Nephron (organoid): ENCODE measurements at regions not wholly inside any gene's neighbourhood (a gene's known extent, or its start where the extent isn't known, plus 50 kb on each side); places are given as distances from the start of the nearest gene placed in this dataset.

ENCODE experiments used
- H3K27ac Mint-ChIP-seq, 3 experiments: 2 replicates each; pipeline ENCODE4 v1.8.0; 2020; ENCODE audit warnings: mixed read lengths in 3 of 3, mild to moderate bottlenecking in 2 of 3, moderate library complexity in 1 of 3
- H3K27me3 Mint-ChIP-seq: 2 replicates; pipeline ENCODE4 v1.8.0; 2021; ENCODE audit warnings: low read depth, mild to moderate bottlenecking, moderate library complexity, mixed read lengths
- H3K36me3 Mint-ChIP-seq: 2 replicates; pipeline ENCODE4 v1.8.0; 2020; ENCODE audit warnings: low read depth, mixed read lengths
- H3K4me1 Mint-ChIP-seq: 2 replicates; pipeline ENCODE4 v1.8.0; 2020; ENCODE audit warnings: mixed read lengths
- H3K4me3 Mint-ChIP-seq, 3 experiments: 2 replicates each; pipeline ENCODE4 v1.8.0; 2020; ENCODE audit warnings: mild to moderate bottlenecking in 3 of 3, mixed read lengths in 3 of 3, moderate library complexity in 2 of 3
- H3K9me3 Mint-ChIP-seq: 2 replicates; pipeline ENCODE4 v1.8.0; 2020; ENCODE audit warnings: mixed read lengths
- TF ChIP-seq, protein P1 (sequence below), 3 experiments: fragments of 200-600 bp; sonication (generic); IDR thresholded peaks; one replicate each; pipeline ENCODE4 v1.5.0; 2021; ENCODE audit warnings: antibody characterized with exemption in 3 of 3; ENCODE audit not compliant: unreplicated experiment in 3 of 3

DNA sequence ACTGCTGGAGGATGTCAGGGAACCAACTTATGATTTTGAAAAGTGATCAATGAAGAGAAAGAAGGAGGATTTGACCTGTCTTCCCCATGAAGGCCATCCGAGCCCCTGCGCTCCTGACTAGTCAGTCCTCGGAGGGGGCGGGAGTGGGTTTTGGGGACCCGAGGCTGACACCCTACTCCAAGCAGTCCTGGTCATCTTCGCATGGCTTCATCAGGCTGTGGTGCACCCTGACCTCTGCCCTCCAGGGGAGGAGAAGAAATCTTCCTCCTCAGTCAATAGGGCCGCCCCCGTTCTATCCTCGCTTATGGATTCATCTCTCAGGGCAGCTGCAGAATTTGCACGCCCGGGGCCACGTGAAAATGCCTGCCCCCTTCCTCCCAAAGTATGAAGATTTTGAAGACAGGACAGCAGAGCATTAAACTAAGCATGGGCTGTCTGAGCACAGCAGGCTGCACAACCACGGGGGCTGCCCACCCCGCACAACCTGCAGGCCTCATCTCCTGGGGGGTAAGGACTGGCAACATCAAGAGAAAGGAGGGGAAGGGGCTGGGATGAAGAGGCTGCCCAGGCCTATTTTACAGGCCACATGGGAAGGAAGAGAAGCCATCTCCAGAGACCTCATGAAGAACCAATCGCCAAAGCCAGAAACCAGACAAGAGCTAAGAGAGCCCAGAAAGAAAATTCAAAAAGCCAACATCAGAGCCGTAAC lies 138.1 kb upstream of the PHACTR3 start:
- no peak overlapping the region for H3K27ac Mint-ChIP-seq
- H3K9me3 Mint-ChIP-seq = no peaks in the 10 kb centered on the region
- peaks cover 16% of the 10 kb centered on the region for H3K27me3 Mint-ChIP-seq
- H3K36me3 Mint-ChIP-seq = no peaks in the 10 kb centered on the region
- TF ChIP-seq, protein P1, sequence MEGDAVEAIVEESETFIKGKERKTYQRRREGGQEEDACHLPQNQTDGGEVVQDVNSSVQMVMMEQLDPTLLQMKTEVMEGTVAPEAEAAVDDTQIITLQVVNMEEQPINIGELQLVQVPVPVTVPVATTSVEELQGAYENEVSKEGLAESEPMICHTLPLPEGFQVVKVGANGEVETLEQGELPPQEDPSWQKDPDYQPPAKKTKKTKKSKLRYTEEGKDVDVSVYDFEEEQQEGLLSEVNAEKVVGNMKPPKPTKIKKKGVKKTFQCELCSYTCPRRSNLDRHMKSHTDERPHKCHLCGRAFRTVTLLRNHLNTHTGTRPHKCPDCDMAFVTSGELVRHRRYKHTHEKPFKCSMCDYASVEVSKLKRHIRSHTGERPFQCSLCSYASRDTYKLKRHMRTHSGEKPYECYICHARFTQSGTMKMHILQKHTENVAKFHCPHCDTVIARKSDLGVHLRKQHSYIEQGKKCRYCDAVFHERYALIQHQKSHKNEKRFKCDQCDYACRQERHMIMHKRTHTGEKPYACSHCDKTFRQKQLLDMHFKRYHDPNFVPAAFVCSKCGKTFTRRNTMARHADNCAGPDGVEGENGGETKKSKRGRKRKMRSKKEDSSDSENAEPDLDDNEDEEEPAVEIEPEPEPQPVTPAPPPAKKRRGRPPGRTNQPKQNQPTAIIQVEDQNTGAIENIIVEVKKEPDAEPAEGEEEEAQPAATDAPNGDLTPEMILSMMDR (IDR thresholded peaks at IDR 0.05; ENCODE audit: unreplicated experiment in 3 of 3) = no peak
- H3K4me1 Mint-ChIP-seq = no peaks in the 10 kb centered on the region
- no peak overlapping the region for H3K4me3 Mint-ChIP-seq

DNA sequence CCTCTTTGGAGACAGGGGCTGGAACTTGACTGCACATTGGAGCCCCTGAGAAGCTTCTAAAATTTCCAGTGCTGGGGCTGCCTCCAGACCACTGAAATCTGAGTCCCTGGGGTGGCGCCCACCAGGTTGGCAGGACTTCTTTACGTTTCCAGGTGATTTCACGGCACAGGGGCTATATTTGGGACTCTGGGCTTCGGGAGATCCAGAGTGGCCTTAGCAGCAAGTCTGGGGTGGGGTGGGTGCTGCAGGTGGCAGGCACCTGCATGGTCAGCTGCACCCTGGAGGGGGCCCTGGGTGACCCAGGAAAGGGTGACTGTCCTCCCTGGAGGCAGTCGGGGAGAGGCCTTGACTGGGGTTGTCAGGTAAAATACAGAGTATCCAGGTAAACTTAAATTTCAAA lies 135.5 kb upstream of the PHACTR3 start:
- Mint-ChIP-seq H3K9me3 (peaks cover 4% of the 10 kb centered on the region), H3K27ac (no peak overlapping the region), H3K27me3 (peaks cover 20% of the 10 kb centered on the region), H3K4me3 (no peak overlapping the region), H3K36me3 (no peaks in the 10 kb centered on the region), H3K4me1 (no peaks in the 10 kb centered on the region)
- TF ChIP-seq, protein P1 (IDR thresholded peaks at IDR 0.05; ENCODE audit: unreplicated experiment in 3 of 3) = no peak

DNA sequence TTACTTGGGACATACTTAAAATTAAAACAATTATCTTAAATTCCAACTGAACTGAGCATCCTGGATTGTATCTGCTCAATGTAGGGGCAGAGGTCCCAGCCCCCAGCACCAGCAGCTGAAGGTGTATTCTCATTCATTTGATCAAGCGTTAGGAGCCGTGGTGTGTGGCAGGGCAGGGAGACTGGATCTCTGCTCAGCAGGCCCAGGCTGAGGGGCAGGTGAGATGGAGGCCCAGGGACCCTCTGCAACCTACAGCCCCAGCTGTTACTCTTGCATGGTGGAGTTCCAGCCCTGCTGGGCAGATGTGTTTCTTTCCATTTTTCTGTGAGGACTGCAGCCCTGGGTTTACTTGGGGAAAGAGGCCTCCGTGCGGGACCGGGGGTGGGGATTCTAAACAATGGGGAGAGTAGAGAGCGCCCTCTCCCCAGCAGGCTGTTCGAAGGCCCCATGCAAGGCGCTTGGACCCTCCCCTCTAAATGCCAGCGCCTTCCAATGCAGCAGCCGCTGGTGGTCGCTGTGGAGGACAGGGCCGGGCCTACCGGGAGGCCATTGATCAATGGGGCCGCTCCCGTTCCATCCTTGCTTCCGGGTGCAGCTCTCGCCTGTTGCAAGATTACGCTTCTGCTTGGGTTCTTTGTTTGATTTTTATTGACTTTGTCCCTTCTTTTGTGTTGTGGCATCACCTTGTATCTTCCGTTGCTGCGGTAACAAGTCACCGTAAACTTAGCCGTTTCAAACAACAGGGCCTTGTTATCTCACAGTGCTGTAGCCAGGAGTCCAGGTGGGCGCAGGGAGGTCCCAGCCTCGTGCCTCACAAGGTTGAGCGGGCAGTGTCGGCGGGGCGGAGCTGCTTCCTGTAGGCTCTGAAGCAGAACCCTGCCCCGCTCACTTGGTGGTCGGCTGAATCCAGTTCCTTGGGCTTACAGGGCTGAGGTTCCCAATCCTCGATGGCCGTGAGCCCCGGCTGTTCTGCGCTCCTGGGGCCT lies 134.8 kb upstream of the PHACTR3 start:
- TF ChIP-seq, protein P1 (IDR thresholded peaks at IDR 0.05; ENCODE audit: unreplicated experiment in 3 of 3) = no peak
- Mint-ChIP-seq H3K4me1 (no peaks in the 10 kb centered on the region), H3K36me3 (no peaks in the 10 kb centered on the region), H3K27ac (no peak overlapping the region), H3K9me3 (peaks cover 4% of the 10 kb centered on the region), H3K27me3 (peaks cover 20% of the 10 kb centered on the region), H3K4me3 (no peak overlapping the region)

DNA sequence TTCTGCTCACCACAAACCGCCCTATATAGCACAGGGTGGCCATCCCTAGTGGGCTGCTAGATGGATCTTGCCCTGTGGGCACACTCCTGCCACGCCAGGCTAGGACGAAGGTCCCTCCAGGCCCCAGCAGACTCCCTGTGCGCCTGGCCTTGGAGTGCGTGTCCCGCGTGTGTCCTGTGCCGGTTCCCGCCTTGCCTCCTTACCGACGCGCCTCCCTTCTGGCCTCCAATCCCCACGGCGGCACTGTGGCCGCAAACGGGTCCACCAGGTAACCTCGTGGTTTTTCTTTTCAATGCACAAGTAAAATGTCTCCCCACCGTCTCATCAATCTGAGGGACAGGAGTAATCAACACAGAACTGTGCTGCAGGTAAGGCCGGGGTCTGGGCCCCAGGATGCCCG lies 133.8 kb upstream of the PHACTR3 start:
- TF ChIP-seq, protein P1 (IDR thresholded peaks at IDR 0.05; ENCODE audit: unreplicated experiment in 3 of 3) = no peak
- no peaks in the 10 kb centered on the region for H3K36me3 Mint-ChIP-seq
- H3K9me3 Mint-ChIP-seq = peaks cover 4% of the 10 kb centered on the region
- no peak overlapping the region for H3K27ac Mint-ChIP-seq
- peaks cover 27% of the 10 kb centered on the region for H3K27me3 Mint-ChIP-seq
- H3K4me3 Mint-ChIP-seq = no peak overlapping the region
- H3K4me1 Mint-ChIP-seq = no peaks in the 10 kb centered on the region

DNA sequence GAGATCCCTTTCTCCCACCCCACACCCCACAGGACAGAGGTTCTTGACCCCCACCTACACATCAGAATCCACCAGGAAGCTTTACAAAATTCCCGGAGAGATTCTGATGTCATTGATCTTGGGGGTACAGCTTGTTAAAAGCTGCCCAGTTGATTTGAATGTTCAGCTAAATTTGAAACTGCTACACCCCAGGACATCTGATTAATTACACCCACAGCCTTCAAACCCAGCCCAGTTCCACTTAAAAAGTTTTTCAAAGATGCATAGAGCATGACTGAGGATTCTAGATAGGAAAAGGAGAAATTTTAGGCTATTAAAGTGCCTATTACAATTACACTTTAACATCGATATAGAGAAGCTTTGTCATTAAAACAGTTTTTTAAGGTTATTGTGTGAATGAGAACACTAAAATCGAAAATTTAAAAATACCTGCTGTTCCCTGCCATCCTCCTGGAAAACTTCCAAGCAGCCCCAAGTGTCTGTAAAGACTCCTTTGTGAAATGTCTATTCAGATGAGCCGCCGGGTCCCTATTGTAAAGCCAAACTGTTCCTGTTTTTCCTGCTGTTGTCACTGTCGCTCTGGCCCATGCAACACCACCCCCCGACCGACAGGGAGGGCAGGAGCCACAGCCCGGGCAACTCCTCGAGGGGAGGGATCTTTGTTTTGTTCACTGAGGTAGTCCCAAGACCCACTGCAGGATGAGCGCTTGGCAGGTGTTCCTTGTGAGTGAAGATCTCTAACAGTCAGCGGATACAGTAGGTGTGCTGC lies 132.5 kb upstream of the PHACTR3 start:
- Mint-ChIP-seq H3K36me3 (no peaks in the 10 kb centered on the region), H3K4me3 (no peak overlapping the region), H3K27me3 (peaks cover 27% of the 10 kb centered on the region), H3K4me1 (no peaks in the 10 kb centered on the region), H3K27ac (no peak overlapping the region), H3K9me3 (peaks cover 4% of the 10 kb centered on the region)
- TF ChIP-seq, protein P1 (IDR thresholded peaks at IDR 0.05; ENCODE audit: unreplicated experiment in 3 of 3) = no peak
